GM12878 (cell line): ENCODE measurements at regions not wholly inside any gene's neighbourhood (a gene's known extent, or its start where the extent isn't known, plus 50 kb on each side); places are given as distances from the start of the nearest gene placed in this dataset.

ENCODE experiments used
- ATAC-seq: fragments of 200-7000 bp; cut with Tn5 transposase; 3 replicates; pipeline ENCODE4 v1.9.1; 2020; ENCODE audit warnings: mild to moderate bottlenecking, moderate library complexity
- BruUV-seq: library from RNA; stranded (reverse); fragments of 400-500 nt; replicated peaks from 2 replicates; lab custom pipeline; 2021; lab: Mats Ljungman, UMichigan
- CTCF ChIA-PET: fragments of 300-600 bp; sonication (Branson Sonifier 250); formaldehyde crosslinking; extraction: SDS; loops from one replicate; lab custom pipeline; 2021; ENCODE audit warnings: inconsistent platforms; lab: Yijun Ruan, JAX
- POLR2A ChIA-PET: fragments of 350-600 bp; formaldehyde crosslinking; extraction: SDS; loops from one replicate; lab custom pipeline; 2021; ENCODE audit warnings: inconsistent platforms; lab: Charles Lee
- RAD21 ChIA-PET: fragments of 300-600 bp; sonication (Branson Sonifier 250); formaldehyde crosslinking; loops from one replicate; lab custom pipeline; 2023; ENCODE audit warnings: antibody characterized with exemption; ENCODE audit not compliant: unreplicated experiment; lab: Charles Lee
- SMC1A ChIA-PET: fragments of 300-600 bp; sonication (Branson Sonifier 250); formaldehyde crosslinking; loops from one replicate; lab custom pipeline; 2023; ENCODE audit not compliant: unreplicated experiment, uncharacterized antibody; lab: Charles Lee
- DNase-seq: peaks from one replicate; pipeline ENCODE4 v3.0.0-alpha.2; 2011; ENCODE audit warnings: low read depth, low spot score
- FAIRE-seq: peaks from 3 replicates; lab custom pipeline; 2011; peaks lifted over from hg19 to GRCh38; lab: Jason Lieb, UNC
- H2AFZ ChIP-seq: 2 replicates; pipeline ENCODE4 v1.6.0; 2011; ENCODE audit warnings: low read depth, low read length, control low read depth; ENCODE audit not compliant: control insufficient read depth
- H3K27ac ChIP-seq: 2 replicates; pipeline ENCODE4 v1.5.1; 2011; ENCODE audit warnings: control low read depth; ENCODE audit not compliant: control insufficient read depth, insufficient read depth
- H3K27me3 ChIP-seq, 2 experiments: replicated peaks in 1 of 2; 2 replicates each; pipeline versions ENCODE4 v1.6.0 to v1.6.1; 2011; ENCODE audit warnings: low read length in 1 of 2; ENCODE audit not compliant: control insufficient read depth in 2 of 2, insufficient read depth in 2 of 2
- H3K36me3 ChIP-seq, 2 experiments: 2 replicates each; pipeline ENCODE4 v1.5.1; 2011; ENCODE audit warnings: low read length in 1 of 2; ENCODE audit not compliant: control insufficient read depth in 2 of 2, insufficient read depth in 2 of 2
- H3K4me1 ChIP-seq: 2 replicates; pipeline ENCODE4 v1.6.1; 2011; ENCODE audit warnings: mild to moderate bottlenecking, low read length, moderate library complexity, mixed read lengths; ENCODE audit not compliant: control insufficient read depth, insufficient read depth
- H3K4me2 ChIP-seq: 2 replicates; pipeline ENCODE4 v1.6.0; 2011; ENCODE audit warnings: control low read depth; ENCODE audit not compliant: control insufficient read depth, insufficient read depth
- H3K4me3 ChIP-seq: fragments of 200-600 bp; sonication (generic); 2 replicates; pipeline ENCODE4 v1.5.1; 2016
- H3K79me2 ChIP-seq: 2 replicates; pipeline ENCODE4 v1.6.0; 2011; ENCODE audit warnings: low read length; ENCODE audit not compliant: control insufficient read depth, insufficient read depth
- H3K9ac ChIP-seq: 2 replicates; pipeline ENCODE4 v1.8.0; 2011; ENCODE audit warnings: low read length, control low read depth, mixed read lengths; ENCODE audit not compliant: control insufficient read depth, insufficient read depth
- H3K9me3 ChIP-seq: replicated peaks from 3 replicates; pipeline ENCODE4 v1.5.1; 2011; ENCODE audit warnings: mild to moderate bottlenecking, low read length; ENCODE audit not compliant: control insufficient read depth, insufficient read depth
- H4K20me1 ChIP-seq: 2 replicates; pipeline ENCODE4 v1.6.0; 2011; ENCODE audit not compliant: control insufficient read depth, insufficient read depth
- BRCA1 ChIP-seq: IDR thresholded peaks from 2 replicates; pipeline ENCODE4 v1.6.1; 2011; ENCODE audit warnings: low read depth, low read length, improper control_type of control experiment
- CBFB ChIP-seq: IDR thresholded peaks from 2 replicates; pipeline ENCODE4 v1.6.1; 2016; ENCODE audit warnings: antibody characterized with exemption, low read depth
- ELK1 ChIP-seq: IDR thresholded peaks from 2 replicates; pipeline ENCODE4 v1.6.1; 2012; ENCODE audit warnings: low read depth, low read length, improper control_type of control experiment
- FOS ChIP-seq: IDR thresholded peaks from 3 replicates; pipeline ENCODE4 v1.6.1; 2011; ENCODE audit warnings: borderline replicate concordance; ENCODE audit not compliant: insufficient read length; ENCODE audit errors: extremely low read depth
- IRF5 ChIP-seq: fragments of 450-650 bp; IDR thresholded peaks from 2 replicates; pipeline ENCODE4 v1.6.1; 2017; ENCODE audit warnings: borderline replicate concordance
- JUNB ChIP-seq: IDR thresholded peaks from 2 replicates; pipeline ENCODE4 v1.6.1; 2016; ENCODE audit warnings: antibody characterized with exemption, mild to moderate bottlenecking
- KDM1A ChIP-seq: fragments of 200-600 bp; sonication (generic); IDR thresholded peaks from 2 replicates; pipeline ENCODE4 v1.6.1; 2016; ENCODE audit warnings: borderline replicate concordance
- MAX ChIP-seq: IDR thresholded peaks from 2 replicates; pipeline ENCODE4 v1.6.1; 2012; ENCODE audit warnings: low read depth, low read length, improper control_type of control experiment
- RBBP5 ChIP-seq: fragments of 200-600 bp; sonication (generic); conservative IDR thresholded peaks from 2 replicates; pipeline ENCODE4 v1.6.1; 2016
- REST ChIP-seq: IDR thresholded peaks from 2 replicates; pipeline ENCODE4 v1.6.1; 2012; ENCODE audit warnings: mild to moderate bottlenecking, low read depth, low read length
- SIN3A ChIP-seq: IDR thresholded peaks from 2 replicates; pipeline ENCODE4 v1.6.1; 2012; ENCODE audit warnings: low read depth, low read length, improper control_type of control experiment
- SMARCA5 ChIP-seq: fragments of 450-650 bp; IDR thresholded peaks from 2 replicates; pipeline ENCODE4 v1.6.1; 2017; ENCODE audit warnings: mild to moderate bottlenecking
- SP1 ChIP-seq: IDR thresholded peaks from one replicate; pipeline ENCODE4 v1.6.1; 2011; ENCODE audit warnings: low read depth, low read length
- STAT1 ChIP-seq: fragments of 450-650 bp; conservative IDR thresholded peaks from 2 replicates; pipeline ENCODE4 v1.6.1; 2014; ENCODE audit warnings: antibody characterized with exemption, mild to moderate bottlenecking
- SUZ12 ChIP-seq: fragments of 200-600 bp; sonication (generic); IDR thresholded peaks from one replicate; pipeline ENCODE4 v1.6.1; 2018; ENCODE audit warnings: antibody characterized with exemption, mild to moderate bottlenecking; ENCODE audit not compliant: unreplicated experiment
- TCF3 ChIP-seq: IDR thresholded peaks from 2 replicates; pipeline ENCODE4 v1.6.1; 2012; ENCODE audit warnings: low read depth, mild to moderate bottlenecking, low read length, borderline replicate concordance; ENCODE audit not compliant: insufficient read depth
- YY1 ChIP-seq: IDR thresholded peaks from 2 replicates; pipeline ENCODE4 v1.6.1; 2011; ENCODE audit warnings: low read depth, mild to moderate bottlenecking, low read length
- ZBTB33 ChIP-seq: fragments of 450-650 bp; IDR thresholded peaks from 2 replicates; pipeline ENCODE4 v1.6.1; 2017; ENCODE audit warnings: mild to moderate bottlenecking
- WGBS: methylation state at CpG from one replicate; pipeline ENCODE4 v1.1.6; 2016; ENCODE audit warnings: low lambda C conversion rate; ENCODE audit not compliant: insufficient replicate concordance, insufficient coverage; ENCODE audit errors: missing lambda C conversion rate; 5-methylcytosine and 5-hydroxymethylcytosine counted together
- in situ Hi-C: fragments of 300-500 bp; cut with MboI; formaldehyde crosslinking; loops from 9 replicates; pipeline ENCODE4 v1.14.3; 2018; ENCODE audit warnings: mixed read lengths
- intact Hi-C: fragments of 100-400 bp; cut with micrococcal nuclease; formaldehyde crosslinking; loops from one replicate; pipeline ENCODE4 v1.14.2; 2022; ENCODE audit not compliant: unreplicated experiment

GRCh38 chr13:110777251-110777820 is 63.8 kb downstream of the ING1 start:
- BruUV-seq: no TSS peak
- H3K9me3 ChIP-seq: no peaks in the 10 kb centered on the region; the same call in 2 of the 3 replicates
- H3K27ac ChIP-seq: no peak overlapping the region
- no peak overlapping the region for H2AFZ ChIP-seq
- ChIA-PET CTCF (no interaction called here), POLR2A (interaction anchor here (0.5 kb wide), 1 partner anchor 54 kb away, joined by 6 read pairs; no protein-coding TSS in a partner anchor), SMC1A (interaction anchor here (0.5 kb wide), 1 partner anchor 31 kb away, joined by 3 read pairs; no protein-coding TSS in a partner anchor), RAD21 (interaction anchor here (0.7 to 1.6 kb wide), 2 partner anchors 23 to 40 kb away, joined by 3 read pairs; no protein-coding TSS in a partner anchor)
- no peaks in the 10 kb centered on the region for H4K20me1 ChIP-seq
- DNase-seq (no peak), FAIRE-seq (no peak), ATAC-seq (no peak)
- in situ Hi-C loops: no loop called here
- H3K36me3 ChIP-seq: no peaks in the 10 kb centered on the region
- no peak overlapping the region for H3K4me2 ChIP-seq
- no peaks in the 10 kb centered on the region for H3K27me3 ChIP-seq
- intact Hi-C loops: no loop called here
- H3K9ac ChIP-seq: no peak overlapping the region
- no peaks in the 10 kb centered on the region for H3K4me1 ChIP-seq
- no peak overlapping the region for H3K4me3 ChIP-seq
- 32% methylated on average over 3 of the region's 3 CpGs for WGBS
- H3K79me2 ChIP-seq: no peaks in the 10 kb centered on the region
- TF ChIP-seq SP1 (no peak), ELK1 (no peak), REST (no peak), RBBP5 (no peak), BRCA1 (no peak), KDM1A (no peak), SMARCA5 (no peak), YY1 (no peak), SIN3A (no peak), TCF3 (no peak), IRF5 (no peak), JUNB (no peak), STAT1 (no peak), SUZ12 (no peak), MAX (no peak), CBFB (no peak), FOS (no peak), ZBTB33 (no peak)
